A673 (cell line): ENCODE measurements at regions not wholly inside any gene's neighbourhood (a gene's known extent, or its start where the extent isn't known, plus 50 kb on each side); places are given as distances from the start of the nearest gene placed in this dataset.

ENCODE experiments used
- CTCF ChIP-seq: fragments of 300-800, 200-600 bp; sonication (generic); conservative IDR thresholded peaks from 2 replicates; pipeline ENCODE4 v1.5.1; 2017; ENCODE audit warnings: low read depth, mild to moderate bottlenecking, antibody characterized with exemption, low read length, moderate library complexity, mixed read lengths
- EZH2 ChIP-seq: fragments of 200-600 bp; sonication (generic); IDR thresholded peaks from 2 replicates; pipeline ENCODE4 v1.6.1; 2017; ENCODE audit warnings: borderline replicate concordance, low read depth, mild to moderate bottlenecking, mixed read lengths, antibody characterized with exemption, low read length; ENCODE audit not compliant: poor library complexity, severe bottlenecking

GRCh38 chr9:111095441-111095840 lies 57.2 kb upstream of the LPAR1 start:
- TF ChIP-seq CTCF (no peak), EZH2 (no peak)
